HL-60 (cell line): ENCODE measurements at regions not wholly inside any gene's neighbourhood (a gene's known extent, or its start where the extent isn't known, plus 50 kb on each side); places are given as distances from the start of the nearest gene placed in this dataset.
"Not testable (repeated sequence)": the region's sequence is repeated elsewhere in the genome, so short reads cannot be mapped to it uniquely, and the experiment has no call there.

Source experiments
- DNase-seq, 2 experiments: peaks; one replicate each; pipeline ENCODE4 v3.0.0-alpha.2; 2010 to 2020; ENCODE audit warnings: low read depth in 1 of 2, low spot score in 1 of 2
- H3K27ac ChIP-seq: fragments of 250-450 bp; sonication (Bioruptor Pico); replicated peaks from 2 replicates; pipeline ENCODE4 v1.5.1; 2020; ENCODE audit warnings: mild to moderate bottlenecking, moderate library complexity
- H3K27me3 ChIP-seq: fragments of 250-450 bp; sonication (Bioruptor Pico); 2 replicates; pipeline ENCODE4 v1.5.1; 2021; ENCODE audit warnings: mild to moderate bottlenecking, moderate library complexity; ENCODE audit not compliant: insufficient read depth, poor library complexity, severe bottlenecking
- H3K4me3 ChIP-seq: replicated peaks from 2 replicates; pipeline ENCODE4 v1.5.1; 2011; ENCODE audit warnings: mild to moderate bottlenecking, control low read depth, low read length; ENCODE audit not compliant: insufficient read depth
- GABPA ChIP-seq: IDR thresholded peaks from 2 replicates; pipeline ENCODE4 v1.6.1; 2012; ENCODE audit warnings: low read depth
- POLR2AphosphoS5 ChIP-seq: IDR thresholded peaks from 2 replicates; pipeline ENCODE4 v1.6.1; 2012; ENCODE audit warnings: low read depth
- SPI1 ChIP-seq: IDR thresholded peaks from 2 replicates; pipeline ENCODE4 v1.6.1; 2012; ENCODE audit warnings: low read depth, mild to moderate bottlenecking, borderline replicate concordance
- TF ChIP-seq, protein P1 (sequence below): IDR thresholded peaks from one replicate; pipeline ENCODE4 v1.5.1; 2011; ENCODE audit warnings: low read length, control low read depth, inconsistent platforms; ENCODE audit not compliant: insufficient read depth
- TF ChIP-seq, protein P2 (sequence below): IDR thresholded peaks from 2 replicates; pipeline ENCODE4 v1.6.1; 2012; ENCODE audit warnings: low read depth; ENCODE audit not compliant: insufficient replicate concordance

DNA sequence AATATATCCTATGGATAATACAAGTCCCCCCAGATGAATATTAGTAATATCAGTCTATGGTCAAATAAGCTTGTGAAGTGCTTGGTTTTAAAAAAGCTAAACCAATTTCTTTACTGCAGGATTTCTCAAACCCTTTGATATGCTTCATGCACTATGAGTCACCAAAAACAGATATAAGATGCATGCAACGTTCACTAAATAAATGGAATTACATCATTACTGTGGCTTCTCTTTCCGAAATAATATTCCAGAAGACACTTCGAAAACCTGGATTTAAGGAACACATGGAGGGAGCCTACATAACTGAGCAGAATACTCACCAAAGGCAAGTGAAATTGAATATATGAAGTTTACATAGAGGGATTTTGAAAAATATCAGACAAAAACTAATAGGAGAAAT is 126.3 kb upstream of the ABI3BP start:
- H3K4me3 ChIP-seq = no peak overlapping the region
- H3K27ac ChIP-seq = no peak overlapping the region
- H3K27me3 ChIP-seq = no peaks in the 10 kb centered on the region
- TF ChIP-seq SPI1 (no peak), POLR2AphosphoS5 (no peak), GABPA (no peak)
- TF ChIP-seq, protein P1, sequence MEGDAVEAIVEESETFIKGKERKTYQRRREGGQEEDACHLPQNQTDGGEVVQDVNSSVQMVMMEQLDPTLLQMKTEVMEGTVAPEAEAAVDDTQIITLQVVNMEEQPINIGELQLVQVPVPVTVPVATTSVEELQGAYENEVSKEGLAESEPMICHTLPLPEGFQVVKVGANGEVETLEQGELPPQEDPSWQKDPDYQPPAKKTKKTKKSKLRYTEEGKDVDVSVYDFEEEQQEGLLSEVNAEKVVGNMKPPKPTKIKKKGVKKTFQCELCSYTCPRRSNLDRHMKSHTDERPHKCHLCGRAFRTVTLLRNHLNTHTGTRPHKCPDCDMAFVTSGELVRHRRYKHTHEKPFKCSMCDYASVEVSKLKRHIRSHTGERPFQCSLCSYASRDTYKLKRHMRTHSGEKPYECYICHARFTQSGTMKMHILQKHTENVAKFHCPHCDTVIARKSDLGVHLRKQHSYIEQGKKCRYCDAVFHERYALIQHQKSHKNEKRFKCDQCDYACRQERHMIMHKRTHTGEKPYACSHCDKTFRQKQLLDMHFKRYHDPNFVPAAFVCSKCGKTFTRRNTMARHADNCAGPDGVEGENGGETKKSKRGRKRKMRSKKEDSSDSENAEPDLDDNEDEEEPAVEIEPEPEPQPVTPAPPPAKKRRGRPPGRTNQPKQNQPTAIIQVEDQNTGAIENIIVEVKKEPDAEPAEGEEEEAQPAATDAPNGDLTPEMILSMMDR = no peak
- TF ChIP-seq, protein P2, sequence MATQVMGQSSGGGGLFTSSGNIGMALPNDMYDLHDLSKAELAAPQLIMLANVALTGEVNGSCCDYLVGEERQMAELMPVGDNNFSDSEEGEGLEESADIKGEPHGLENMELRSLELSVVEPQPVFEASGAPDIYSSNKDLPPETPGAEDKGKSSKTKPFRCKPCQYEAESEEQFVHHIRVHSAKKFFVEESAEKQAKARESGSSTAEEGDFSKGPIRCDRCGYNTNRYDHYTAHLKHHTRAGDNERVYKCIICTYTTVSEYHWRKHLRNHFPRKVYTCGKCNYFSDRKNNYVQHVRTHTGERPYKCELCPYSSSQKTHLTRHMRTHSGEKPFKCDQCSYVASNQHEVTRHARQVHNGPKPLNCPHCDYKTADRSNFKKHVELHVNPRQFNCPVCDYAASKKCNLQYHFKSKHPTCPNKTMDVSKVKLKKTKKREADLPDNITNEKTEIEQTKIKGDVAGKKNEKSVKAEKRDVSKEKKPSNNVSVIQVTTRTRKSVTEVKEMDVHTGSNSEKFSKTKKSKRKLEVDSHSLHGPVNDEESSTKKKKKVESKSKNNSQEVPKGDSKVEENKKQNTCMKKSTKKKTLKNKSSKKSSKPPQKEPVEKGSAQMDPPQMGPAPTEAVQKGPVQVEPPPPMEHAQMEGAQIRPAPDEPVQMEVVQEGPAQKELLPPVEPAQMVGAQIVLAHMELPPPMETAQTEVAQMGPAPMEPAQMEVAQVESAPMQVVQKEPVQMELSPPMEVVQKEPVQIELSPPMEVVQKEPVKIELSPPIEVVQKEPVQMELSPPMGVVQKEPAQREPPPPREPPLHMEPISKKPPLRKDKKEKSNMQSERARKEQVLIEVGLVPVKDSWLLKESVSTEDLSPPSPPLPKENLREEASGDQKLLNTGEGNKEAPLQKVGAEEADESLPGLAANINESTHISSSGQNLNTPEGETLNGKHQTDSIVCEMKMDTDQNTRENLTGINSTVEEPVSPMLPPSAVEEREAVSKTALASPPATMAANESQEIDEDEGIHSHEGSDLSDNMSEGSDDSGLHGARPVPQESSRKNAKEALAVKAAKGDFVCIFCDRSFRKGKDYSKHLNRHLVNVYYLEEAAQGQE = no peak
- DNase-seq = no peak

DNA sequence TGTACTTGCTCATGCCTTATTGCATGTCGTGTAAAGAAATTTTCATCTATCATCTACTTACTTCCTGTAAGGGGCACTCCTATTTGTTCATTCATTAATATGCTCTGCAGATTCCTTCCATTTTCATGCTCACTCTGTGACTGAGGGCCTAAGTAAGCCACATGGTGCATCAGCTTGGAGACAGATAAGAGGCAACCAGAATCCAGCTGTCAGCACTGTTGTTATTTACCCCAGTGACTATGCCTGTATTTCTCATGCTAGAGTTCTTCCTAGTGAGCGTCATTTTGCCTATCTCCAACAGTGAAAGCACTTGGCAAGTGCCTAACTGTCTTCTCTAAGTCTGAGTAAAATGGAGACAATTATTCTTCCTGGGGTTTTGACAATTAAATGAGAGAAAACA is 124.8 kb upstream of the ABI3BP start:
- Histone ChIP-seq H3K4me3 (no peak overlapping the region), H3K27me3 (no peaks in the 10 kb centered on the region), H3K27ac (no peak overlapping the region)
- no peak for DNase-seq
- TF ChIP-seq, protein P2 = no peak
- TF ChIP-seq, protein P1 = no peak
- TF ChIP-seq GABPA = no peak
- TF ChIP-seq SPI1 = no peak
- no peak for TF ChIP-seq POLR2AphosphoS5

DNA sequence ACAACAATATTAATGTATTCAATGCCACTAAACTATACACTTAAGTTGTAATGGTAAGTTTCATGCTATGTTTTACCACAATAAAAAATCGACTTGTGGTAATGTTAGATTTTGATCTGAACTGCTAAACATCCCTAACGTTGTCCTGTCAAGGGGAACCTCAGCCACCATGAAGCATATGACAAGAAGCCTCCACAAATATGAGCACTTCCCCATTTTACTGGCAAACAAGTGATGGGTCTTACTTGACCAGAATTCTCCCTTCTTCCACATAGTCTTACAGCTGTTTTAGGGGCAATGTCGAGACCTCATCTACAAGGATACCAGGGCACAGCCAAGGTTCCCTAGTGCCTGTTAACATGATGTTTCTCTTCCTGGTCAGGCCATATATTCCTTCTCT is 124.2 kb upstream of the ABI3BP start:
- Histone ChIP-seq H3K27me3 (no peaks in the 10 kb centered on the region), H3K4me3 (no peak overlapping the region), H3K27ac (no peak overlapping the region)
- no peak for DNase-seq
- peak; percentile 94 for TF ChIP-seq SPI1
- TF ChIP-seq GABPA = no peak

DNA sequence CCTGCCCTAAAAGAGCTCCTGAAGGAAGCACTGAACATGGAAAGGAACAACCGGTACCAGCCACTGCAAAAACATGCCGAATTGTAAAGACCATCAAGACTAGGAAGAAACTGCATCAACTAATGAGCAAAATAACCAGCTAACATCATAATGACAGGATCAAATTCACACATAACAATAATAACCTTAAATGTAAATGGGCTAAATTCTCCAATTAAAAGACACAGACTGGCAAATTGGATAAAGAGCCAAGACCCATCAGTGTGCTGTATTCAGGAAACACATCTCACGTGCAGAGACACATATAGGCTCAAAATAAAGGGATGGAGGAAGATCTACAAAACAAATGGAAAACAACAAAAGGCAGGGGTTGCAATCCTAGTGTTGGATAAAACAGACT is 117.1 kb upstream of the ABI3BP start:
- not testable (repeated sequence) for DNase-seq, H3K27me3 ChIP-seq, H3K27ac ChIP-seq, H3K4me3 ChIP-seq

DNA sequence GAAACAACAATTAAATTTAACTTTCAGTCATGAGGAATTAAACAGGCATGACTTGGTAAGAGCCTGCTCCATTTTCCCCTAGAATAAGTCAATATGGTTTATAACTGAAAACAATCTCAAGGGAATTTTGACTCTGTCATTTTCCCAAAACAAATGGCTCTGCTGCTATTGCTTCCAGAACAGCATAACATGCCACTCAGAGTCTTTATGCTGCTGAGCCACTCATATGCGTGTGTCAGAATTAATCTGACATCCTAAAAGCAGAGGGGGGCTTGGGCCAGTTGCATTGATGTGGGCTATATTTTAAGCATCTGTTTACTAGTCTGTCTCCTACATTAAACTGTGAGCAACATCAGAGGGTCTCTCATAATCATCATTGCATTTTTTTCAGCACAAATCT is 111.1 kb upstream of the ABI3BP start:
- no peak for DNase-seq
- TF ChIP-seq POLR2AphosphoS5 (no peak), GABPA (no peak), SPI1 (no peak)
- TF ChIP-seq, protein P1 = no peak
- TF ChIP-seq, protein P2 = no peak
- no peak overlapping the region for H3K27ac ChIP-seq
- no peak overlapping the region for H3K4me3 ChIP-seq
- H3K27me3 ChIP-seq = no peaks in the 10 kb centered on the region
